ENCODE measurements at regions not wholly inside any gene's neighbourhood (a gene's known extent, or its start where the extent isn't known, plus 50 kb on each side); places are given as distances from the start of the nearest gene placed in this dataset.

DNA sequence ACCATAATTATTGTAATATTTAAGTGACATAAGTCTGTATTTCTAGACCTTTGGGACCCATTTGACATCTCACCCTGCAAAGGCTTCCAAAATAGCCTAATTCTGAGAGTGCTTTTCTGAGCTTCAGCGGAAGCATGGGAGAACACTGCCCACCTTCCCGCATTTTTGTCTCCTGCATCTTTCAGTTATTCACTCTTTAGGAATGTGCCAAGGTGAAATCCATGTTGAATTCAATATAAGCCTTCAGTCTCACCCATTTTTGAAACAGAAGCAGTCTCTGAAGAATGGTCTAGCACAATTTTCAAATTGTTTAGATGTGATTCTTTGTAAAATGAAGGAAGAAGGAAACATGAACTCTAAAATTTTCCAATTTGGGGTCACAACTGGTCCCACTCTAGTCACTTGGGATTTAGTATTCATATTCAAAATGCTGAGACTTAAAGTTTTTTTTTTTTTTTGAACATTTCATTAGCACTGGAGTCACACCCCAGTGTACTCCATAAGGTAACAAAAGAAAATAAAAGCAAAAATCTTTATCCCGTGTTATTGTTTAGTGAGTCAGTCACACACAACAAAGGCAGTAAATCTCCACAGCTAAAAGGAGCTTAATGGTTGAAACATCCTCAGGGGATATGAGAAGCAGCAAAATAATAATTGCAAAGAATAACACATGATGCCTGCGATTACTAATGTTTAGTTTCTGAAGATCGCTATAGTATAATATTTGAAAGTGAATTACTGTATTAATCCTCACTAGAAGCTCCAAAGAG lies 479.9 kb upstream of the BTBD3 start:
- DNase-seq = no peak

DNA sequence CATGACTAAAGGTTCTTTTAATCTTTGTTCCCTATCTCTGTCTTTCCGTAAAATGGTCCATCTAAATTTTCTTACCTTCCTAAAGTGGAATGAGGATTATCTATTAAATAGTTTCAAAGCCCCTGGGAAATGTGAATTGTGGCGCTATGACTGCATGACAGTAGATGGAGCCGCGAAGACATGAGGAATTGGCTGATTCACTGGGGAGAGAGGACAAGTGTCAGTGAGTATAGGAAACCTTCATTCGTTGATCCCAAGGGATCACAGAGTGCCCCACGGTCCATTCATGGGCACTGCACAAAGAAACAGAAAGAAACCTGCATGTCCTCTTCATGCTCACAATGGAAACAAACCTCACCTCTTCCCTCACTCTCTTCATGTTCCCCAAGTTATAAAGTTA lies 479.3 kb upstream of the BTBD3 start:
- no peak for DNase-seq

DNA sequence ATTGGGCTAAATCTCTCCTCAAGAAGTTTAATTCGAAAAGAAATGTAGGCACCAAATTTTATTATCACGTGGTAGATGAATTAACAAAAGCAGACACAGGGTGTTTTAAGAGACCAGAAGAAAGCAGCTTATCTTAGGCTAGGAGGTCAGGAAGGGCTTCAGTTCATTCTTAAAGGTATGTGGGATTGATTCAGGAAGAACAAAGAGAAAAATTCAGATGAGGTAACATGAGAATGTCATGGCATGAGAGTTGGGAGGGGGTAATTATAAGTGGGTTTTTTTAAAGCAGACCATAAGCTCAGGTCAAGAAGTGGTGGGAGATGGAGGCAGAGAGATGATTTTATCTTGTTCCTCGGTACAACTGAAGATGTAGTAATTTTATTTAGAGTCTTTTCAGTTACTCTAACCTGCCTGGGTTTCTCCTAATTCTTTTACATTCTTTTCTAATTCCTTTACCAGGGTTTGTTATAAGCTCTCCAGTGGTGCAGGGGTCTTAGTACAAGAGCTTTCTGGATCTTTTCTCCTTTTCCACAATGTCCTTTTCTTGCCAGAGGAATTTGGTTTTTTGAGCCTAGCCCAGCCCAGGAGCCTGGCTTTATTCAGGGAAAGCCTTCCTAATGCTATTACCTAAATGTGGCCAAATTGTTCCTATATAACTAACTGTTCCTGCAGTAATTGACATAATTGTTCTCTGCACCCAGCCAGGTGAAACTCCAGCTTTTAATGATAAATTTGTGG lies 474.1 kb upstream of the BTBD3 start:
- DNase-seq = no peak

DNA sequence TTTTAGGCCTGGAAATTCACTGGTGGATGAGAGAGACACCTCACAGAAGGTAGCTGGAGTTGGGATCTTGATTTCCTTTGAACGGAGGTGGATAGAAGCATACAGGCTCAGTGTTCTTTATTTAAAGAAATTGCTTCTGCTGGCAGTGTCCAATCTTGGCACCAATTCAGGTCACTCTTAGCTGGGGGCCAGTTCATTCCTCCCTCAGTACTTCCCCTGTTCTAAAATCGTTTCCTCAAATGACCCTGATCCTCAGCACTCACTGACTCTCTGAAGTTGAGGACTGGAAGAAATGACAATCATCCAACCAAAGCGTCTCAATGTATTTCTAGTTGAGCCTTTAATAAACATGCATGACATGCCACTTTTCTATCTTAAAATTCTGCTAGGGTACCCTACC lies 472.5 kb upstream of the BTBD3 start:
- no peak for DNase-seq

DNA sequence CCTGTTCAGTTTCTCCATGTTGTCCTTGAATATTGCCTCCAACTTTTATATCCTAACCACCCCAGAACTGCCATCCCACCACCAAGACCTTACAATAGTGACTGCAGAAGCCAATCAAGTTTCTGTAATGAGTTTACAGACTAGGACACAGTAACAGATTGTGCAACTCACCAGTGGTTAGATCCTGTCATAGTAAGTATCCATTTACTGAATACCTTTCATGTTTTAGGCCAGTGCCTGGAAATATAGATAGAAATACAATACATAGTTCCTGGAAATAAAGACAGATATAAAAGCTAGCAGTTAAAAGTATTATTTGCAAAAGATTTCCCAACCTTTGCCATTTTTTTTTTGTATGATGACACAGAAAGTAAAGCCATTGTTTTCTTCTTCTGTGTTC lies 471.8 kb upstream of the BTBD3 start:
- no peak for DNase-seq

DNA sequence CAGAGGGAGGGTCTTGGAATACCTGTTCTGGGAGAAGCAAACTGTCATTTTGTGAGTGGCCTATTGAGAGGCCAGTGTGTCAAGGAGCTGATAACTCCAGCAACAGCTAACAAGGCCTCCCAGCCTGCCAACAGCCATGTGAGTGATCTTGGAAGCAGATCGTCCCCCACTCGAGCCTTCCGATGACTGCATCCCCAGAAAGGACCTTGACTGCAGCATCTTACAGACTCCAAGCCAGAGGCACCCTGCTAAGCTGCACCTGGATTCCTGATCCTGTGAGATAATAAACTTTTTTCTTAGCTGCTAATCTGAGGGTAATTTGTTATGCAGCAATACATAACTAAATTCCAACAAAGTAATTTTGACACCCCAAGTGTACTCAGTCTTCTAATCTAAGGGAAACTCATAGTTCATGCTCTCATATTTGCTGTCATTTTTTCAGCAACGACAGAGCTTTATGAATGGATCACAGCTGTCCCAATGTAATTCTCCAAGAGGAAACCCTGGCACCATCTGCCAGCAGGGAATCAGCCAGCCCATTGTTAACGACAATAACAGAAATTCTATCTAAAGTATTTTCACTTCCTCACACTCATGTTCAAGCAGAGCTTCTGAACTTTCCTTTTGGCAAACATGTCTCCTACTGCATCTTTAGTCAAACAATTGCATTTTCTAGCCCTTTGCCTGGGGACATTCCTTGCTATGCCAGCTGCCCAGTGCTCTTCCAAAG lies 470.2 kb upstream of the BTBD3 start:
- no peak for DNase-seq

DNA sequence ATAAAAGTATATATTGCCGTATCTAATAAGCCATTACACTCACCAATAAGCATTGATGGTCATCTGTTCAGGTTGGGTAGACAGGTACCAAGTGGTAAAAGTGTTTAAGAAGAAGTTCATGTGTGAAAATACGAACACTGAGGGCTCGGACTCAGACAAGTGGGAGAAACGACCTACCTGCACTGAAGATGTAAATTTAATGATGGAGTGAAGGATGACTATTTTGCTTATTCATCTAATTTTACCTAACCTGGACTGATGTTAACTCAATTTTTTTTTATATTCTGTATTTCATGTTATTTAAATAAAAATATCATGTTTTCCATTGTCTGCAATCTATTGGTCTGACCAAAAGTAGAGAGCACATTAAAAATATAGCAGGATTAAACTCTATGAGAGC lies 469.1 kb upstream of the BTBD3 start:
- no peak for DNase-seq

DNA sequence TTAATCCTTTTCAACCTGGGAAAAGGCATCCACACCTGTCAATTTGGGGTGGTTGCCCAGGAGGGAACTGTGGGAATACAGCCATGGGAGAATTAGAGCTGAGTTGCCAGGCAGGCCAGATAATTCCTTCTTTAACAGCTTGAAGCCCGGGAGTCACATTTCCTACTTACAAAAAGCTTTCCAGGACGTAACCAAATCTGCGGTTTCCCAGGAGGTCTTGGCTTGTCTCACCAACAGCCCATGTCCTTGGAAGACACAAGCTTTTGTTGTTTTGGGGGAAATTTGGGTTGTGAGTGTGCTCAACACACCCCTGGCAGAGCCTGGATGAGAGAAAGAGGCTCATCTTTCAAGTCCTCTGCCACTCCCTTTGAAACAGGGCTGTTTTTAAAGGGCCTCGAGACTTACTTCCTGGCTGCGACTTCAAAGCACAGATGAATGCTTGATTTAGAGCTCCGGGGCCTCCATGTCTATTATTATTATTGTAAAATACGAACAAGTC lies 465.9 kb upstream of the BTBD3 start:
- peak; percentile 75 for DNase-seq

DNA sequence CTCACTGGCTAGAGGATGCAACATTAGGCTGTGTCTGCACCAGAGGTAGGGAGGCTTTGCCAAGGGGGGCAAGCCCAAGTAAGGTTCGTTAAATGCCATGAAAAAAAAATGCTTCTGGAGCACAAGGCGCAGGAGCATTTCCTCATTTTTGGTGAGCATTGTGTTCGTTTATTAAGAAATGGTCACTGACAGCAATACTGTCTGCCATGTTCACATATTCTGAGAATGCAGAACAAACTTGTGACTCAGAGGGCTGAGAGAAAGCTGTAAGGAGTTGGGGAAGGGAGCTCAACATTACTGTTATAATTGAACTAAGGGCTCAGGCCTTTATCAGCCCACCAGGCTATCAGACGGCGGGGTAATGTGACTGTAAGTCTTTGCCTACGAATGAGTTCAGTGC lies 465.4 kb upstream of the BTBD3 start:
- DNase-seq = no peak

DNA sequence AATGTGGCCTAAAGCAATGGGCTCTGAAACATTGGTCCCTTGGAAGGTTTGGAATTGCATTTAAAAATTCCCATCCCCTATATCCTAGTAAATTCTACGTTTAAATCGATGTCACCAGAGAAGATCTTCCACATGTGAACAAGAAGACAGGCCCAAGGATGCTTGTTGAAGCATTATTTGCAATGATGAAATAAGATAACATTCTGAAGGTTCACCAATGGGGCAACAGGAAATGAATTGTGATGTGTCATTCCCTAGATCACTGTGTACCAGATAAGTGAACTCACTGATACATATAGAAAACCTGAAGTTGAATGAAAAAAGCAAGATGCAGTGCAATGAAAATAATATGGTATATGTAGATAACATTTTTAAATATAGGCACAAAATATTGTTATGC lies 464.3 kb upstream of the BTBD3 start:
- no peak for DNase-seq

DNA sequence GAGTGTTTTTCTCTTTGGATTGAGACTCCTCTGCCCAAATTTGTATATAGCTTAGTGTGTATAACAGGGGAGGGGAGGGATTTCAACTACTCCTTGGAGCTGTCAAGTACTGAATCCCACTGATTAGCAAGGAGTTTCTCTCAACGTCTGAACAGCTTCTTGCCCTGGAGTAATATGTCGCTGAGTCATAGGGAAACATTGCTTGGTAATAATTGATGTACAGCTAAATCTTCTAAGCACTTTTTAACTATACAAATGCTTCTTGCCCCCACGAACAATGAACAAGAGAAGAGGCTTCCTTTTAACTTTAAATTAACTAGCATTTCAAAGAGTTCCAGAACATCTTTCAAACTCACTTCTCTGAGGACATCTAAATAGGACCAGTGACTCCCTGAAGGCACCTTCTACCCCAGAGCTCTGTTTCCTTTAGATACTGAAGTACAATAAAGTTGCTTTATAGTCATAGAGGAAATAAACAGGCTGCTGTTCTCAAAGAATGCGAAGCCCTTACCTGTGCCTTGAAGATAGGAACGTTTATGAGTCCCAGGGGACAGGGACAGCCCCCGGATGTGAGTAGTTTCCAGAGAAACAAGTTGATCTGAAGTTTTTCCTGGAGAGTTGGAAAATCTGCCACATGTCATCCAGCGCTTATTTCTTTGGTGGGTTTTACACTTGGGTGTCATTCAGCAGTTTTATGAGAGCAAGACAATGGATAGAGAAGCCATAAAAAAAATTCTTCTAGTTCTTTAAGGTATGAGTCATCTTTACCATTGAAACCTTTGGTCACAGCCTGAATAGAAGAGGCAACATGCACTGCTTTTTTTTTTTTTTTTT lies 462.5 kb upstream of the BTBD3 start:
- DNase-seq = peak; percentile 95

DNA sequence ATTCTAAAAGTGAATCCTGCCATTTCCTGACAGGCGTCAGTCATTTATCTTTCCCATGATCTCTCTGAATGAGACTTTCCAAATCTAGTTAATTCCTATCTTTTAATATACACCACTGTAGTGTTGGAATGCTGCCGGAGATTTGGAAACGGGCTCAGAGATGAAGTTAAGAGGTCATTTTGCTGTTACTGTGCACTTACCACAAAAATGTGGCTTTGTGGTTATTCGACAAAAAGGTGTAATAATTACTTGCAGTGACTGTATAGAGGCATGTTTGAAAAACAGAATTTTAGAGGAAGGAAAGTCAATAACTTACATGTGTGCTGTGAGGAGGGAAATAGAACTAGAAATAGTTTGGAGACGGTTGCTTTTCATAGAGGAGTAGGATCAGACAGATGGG lies 460.2 kb upstream of the BTBD3 start:
- DNase-seq = no peak

DNA sequence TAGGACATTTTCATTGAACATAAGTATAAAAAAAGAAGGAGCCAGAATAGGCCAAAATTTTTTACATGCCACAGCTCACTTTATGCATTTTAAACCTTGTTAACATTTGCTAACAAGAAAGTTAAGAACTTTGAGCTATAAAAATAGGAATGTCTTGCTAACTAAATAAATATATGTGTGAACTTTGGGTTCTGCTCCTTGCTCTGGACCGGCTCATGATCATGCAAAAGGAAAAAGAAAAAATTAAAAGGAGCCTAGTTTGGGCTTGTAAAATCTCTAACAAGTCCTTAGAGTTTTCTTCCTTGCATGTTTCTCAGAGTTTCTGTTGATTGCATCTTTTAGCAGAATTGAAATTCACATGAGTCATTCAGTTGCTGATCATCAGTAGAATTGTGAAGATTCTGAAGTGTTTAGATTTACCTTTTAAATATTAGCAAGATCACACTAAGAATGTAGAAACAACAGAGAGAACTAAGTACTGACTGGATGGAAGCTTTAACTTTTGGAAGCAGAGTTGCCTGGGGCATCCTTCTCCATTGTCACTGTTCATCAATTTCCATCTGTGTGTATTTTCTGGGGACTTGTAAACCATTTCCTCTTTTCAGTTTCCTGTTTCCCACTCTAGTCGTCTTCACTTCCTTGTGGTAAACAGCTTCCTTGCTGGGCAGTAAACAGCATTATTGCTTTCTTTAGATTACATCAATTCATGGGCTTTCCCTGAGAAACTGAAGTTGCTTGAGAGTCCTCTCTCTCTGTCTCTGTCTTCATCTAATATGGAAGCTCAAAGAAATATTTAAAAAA lies 458.4 kb upstream of the BTBD3 start:
- DNase-seq = no peak

DNA sequence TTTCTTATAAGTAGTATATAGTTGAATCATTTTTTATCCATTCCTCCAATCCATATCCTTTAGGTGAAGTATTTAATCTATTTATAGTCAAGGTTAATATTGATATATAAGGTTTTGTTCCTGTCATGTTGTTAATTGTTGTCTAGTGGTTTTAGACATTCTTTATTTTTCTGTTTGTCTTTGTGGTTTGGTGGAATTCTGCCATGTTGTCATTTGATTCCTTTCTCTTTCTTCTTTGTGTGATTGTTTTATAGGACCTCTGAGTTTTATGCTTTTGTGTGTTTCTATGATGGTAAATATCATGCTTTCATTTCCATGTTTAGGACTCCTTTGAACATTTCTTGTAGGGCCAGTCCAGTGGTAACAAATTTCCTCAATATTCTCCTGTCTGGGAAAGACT lies 450.3 kb upstream of the BTBD3 start:
- DNase-seq = no peak

DNA sequence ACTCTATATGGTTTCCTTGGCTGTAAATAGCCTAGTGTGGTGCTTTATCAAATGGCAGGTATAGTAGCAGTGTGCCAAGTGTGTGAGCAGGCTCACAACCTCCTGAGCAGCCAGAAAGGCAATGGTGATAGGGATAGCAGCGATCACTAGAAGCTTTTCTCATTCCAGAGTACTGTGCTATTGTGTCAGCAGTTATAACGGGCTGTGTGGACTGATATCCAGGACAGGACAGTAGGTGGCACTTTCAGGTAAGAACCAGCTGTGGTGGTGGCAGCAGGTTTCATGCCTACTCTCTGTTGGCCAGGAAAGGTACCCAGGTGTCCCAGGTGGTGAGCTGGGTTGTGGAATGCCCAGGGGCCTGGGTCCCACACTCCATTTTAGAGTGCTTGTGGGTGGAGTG lies 448.8 kb upstream of the BTBD3 start:
- no peak for DNase-seq

DNA sequence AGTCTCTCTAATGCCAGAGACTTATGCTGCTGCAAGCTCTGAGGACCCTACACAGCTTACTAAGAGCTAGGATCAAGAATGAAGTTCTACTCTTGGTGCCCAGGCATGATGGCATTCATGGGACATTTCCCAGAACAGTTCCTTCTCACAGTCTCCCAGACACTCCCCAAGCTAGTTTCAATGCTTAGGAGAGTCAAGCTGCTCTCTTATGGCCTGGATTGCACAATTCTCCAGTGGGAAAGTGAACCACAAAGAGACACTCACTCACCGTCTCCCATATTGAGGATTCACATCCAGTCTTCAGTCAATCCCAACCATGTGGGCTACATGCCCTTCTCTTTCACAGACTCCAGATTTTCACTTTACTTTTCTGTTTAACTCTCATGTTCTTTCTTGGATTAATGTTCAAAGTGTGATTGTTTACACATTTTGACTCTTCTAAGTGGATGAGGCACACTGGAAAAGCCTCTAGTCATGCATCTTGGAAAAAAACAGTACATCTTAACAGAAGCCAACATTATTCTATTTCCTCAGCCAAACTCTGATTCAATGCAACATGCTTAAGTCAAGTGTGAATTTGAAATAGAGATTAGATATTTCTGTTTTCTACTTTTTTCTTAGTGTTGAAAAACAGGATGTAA lies 447.8 kb upstream of the BTBD3 start:
- DNase-seq = no peak

DNA sequence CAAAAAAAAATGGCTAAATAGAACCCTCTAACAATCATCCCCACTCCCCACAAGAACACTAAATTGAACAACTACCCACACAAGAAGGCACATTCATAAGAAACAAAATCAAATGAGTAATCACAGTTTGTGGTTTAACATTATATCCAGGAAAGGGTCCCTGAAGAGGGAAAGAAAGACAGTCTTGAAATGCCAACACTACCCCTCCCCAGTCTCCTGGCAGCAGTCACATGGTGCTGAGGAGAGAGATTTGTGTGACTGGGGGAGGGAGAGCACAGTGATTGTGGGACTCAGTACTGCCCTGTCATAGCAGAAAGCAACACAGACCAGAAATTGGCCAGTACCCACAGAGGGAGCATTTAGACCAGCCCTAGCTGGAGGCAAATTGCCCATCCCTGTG lies 443.7 kb upstream of the BTBD3 start:
- no peak for DNase-seq

DNA sequence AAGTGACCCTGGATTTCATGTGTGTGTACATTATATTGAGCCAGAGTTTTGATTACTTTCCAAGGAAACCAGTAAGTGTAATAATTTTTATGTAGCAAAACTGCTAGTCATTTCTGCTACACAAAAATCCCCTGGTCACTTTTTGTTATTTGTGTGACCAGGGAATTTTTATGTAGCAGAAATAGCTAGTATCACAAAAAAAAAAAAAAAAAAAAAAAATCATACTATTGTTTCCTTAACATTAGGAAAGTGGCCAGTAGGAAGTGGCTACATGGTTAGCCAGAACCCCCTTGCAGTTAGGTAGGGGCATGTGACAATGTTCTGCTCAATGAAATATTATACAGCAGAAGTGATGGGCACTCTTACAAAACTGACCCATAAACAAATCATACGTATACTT lies 434.0 kb upstream of the BTBD3 start:
- no peak for DNase-seq

DNA sequence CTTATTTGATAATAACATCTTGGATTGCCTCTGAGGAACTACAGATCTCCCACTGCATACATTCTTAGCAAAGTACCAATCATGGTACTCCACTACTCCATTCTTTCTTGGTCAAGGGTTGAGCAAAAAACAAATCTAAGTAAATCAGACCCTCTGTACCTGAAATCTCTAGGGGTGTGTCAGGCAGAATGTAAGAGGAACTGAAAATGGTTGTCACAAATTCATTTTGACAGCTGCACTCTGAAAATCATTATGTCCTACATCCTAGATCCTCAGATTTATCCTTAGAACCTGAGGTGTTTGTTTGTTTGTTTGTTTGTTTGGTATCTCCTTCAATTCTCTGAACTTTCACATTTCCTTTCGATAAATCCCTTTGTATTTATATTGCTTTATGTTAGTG lies 433.2 kb upstream of the BTBD3 start:
- no peak for DNase-seq

DNA sequence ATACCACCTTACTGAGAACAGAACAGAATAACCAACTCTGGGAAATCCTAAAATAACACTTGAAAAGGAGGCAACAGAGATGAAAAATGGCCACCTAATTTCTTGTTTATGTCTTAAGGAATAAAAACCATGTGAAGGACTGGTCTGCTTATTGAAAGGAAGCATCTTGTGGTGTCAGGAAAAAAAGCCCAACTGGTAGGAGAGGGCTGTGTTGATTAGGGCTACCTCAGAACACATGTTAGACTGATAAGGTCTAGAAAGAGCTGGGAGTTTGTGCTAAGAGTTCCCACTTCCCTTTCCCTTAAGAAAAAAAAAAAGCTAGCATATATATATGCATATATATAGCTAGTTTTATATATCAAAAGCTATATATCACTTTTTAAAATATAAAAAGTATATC lies 425.3 kb upstream of the BTBD3 start:
- no peak for DNase-seq

DNA sequence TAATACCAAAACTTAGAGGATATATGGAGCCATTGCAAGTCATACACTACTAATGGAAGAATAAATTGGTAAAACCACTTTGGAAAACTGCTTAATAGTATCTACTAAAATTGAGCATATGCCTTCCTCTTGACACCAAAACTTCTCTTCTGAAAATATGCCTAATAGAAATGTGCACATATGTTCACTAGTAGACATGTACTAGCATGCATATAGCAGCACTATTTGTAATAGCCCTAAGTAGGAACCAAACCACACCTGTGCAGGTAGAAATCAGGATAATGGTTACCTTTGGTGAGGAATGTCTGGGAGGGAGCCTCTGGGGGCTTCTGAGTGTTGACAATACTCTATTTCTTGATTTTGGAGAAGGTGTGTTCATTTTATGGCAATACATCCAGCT lies 424.8 kb upstream of the BTBD3 start:
- DNase-seq = no peak

DNA sequence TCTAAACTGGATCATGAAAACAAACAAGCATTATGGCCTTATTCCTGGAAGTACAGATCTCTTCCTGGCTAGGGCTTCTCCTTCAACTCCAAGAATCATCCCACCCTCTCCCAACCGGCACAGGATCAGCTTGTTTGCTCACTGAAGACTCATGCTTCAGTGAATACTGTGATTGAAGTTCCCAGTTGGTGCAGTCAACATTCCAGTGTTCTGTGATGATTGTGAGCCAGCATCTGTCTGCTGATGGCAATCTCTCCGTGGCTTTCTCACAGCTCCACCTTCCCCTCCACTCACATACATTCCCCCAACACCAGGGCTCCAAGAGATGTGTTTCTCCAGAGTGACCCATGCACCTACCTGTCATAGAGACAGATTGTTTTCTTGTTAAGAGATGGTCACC lies 421.3 kb upstream of the BTBD3 start:
- DNase-seq = peak; percentile 94
